ENCODE measurements at regions not wholly inside any gene's neighbourhood (a gene's known extent, or its start where the extent isn't known, plus 50 kb on each side); places are given as distances from the start of the nearest gene placed in this dataset.
A peak's percentile ranks its signal among the peaks of the same experiment; 100 is the strongest.

GRCh38 chr1:72601035-72601674 lies 318.8 kb upstream of the NEGR1 start:
- DNase-seq (ENCODE audit: low read depth, low spot score), result peak; percentile 24
- no peak overlapping the region for H3K4me2 ChIP-seq (ENCODE audit: insufficient read depth, low read length)

More at GRCh38 chr1:72601035-72601674, 318.8 kb upstream of the NEGR1 start:
- ChIA-PET POLR2A (no interaction called here), CTCF (interaction anchor here (0.5 to 1.1 kb wide), 3 partner anchors 8 to 20 kb away, joined by 3 read pairs; no protein-coding TSS in a partner anchor)
- dilution Hi-C loops (cut with MboI; ENCODE audit: extremely low pct_ligation_motif_present, low sequenced_read_pairs), result no loop called here
- Histone ChIP-seq H3K27ac (ENCODE audit: insufficient read depth, low read depth, low read length) (no peak overlapping the region), H3K79me2 (ENCODE audit: control insufficient read depth, insufficient read depth, low read length) (no peaks in the 10 kb centered on the region), H3K9me3 (replicated peaks; ENCODE audit: control insufficient read depth, insufficient read depth, low read length) (no peaks in the 10 kb centered on the region), H3K4me3 (replicated peaks in 1 of 3; ENCODE audit: insufficient read depth in 1 of 3, low read depth in 1 of 3, low read length in 3 of 3) (no peak overlapping the region), H4K20me1 (replicated peaks; ENCODE audit: control insufficient read depth, extremely low read depth, insufficient read depth, low read length) (no peaks in the 10 kb centered on the region), H3K9ac (replicated peaks; ENCODE audit: extremely low read depth, insufficient read depth, low read length) (no peak overlapping the region), H3K4me1 (ENCODE audit: control insufficient read depth, extremely low read depth, insufficient read depth, low read length) (no peaks in the 10 kb centered on the region), H3K36me3 (ENCODE audit: control insufficient read depth in 2 of 2, extremely low read depth in 1 of 2, insufficient read depth in 2 of 2, low read length in 2 of 2) (no peaks in the 10 kb centered on the region), H2AFZ (ENCODE audit: low read depth, low read length) (no peak overlapping the region), H3K9me1 (replicated peaks; ENCODE audit: control insufficient read depth, extremely low read depth, insufficient read depth, low read length) (no peaks in the 10 kb centered on the region), H3K27me3 (ENCODE audit: control insufficient read depth in 2 of 2, insufficient read depth in 2 of 2, low read length in 2 of 2) (no peaks in the 10 kb centered on the region)
- intact Hi-C loops (cut with micrococcal nuclease), result no loop called here
- FAIRE-seq, result no peak
- no peak for TF ChIP-seq POLR2AphosphoS5 (IDR thresholded peaks at IDR 0.05; ENCODE audit: insufficient read depth, low read depth, low read length)
- TF ChIP-seq FOS (IDR thresholded peaks at IDR 0.05; ENCODE audit: borderline replicate concordance, insufficient read depth, low read length), result no peak
- TF ChIP-seq GATA2 (IDR thresholded peaks at IDR 0.05; ENCODE audit: insufficient read depth, insufficient read length, low read depth, low read length), result no peak
- TF ChIP-seq EZH2 (IDR thresholded peaks at IDR 0.05; ENCODE audit: borderline replicate concordance, low read depth, low read length, severe bottlenecking), result no peak
- TF ChIP-seq POLR2A (IDR thresholded peaks at IDR 0.05; ENCODE audit: low read depth, low read length), result no peak
- TF ChIP-seq, protein P1, sequence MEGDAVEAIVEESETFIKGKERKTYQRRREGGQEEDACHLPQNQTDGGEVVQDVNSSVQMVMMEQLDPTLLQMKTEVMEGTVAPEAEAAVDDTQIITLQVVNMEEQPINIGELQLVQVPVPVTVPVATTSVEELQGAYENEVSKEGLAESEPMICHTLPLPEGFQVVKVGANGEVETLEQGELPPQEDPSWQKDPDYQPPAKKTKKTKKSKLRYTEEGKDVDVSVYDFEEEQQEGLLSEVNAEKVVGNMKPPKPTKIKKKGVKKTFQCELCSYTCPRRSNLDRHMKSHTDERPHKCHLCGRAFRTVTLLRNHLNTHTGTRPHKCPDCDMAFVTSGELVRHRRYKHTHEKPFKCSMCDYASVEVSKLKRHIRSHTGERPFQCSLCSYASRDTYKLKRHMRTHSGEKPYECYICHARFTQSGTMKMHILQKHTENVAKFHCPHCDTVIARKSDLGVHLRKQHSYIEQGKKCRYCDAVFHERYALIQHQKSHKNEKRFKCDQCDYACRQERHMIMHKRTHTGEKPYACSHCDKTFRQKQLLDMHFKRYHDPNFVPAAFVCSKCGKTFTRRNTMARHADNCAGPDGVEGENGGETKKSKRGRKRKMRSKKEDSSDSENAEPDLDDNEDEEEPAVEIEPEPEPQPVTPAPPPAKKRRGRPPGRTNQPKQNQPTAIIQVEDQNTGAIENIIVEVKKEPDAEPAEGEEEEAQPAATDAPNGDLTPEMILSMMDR (IDR thresholded peaks at IDR 0.05; ENCODE audit: extremely low read depth in 1 of 2, insufficient read depth in 1 of 2, low read depth in 1 of 2, low read length in 2 of 2), result no peak
- TF ChIP-seq, protein P2, sequence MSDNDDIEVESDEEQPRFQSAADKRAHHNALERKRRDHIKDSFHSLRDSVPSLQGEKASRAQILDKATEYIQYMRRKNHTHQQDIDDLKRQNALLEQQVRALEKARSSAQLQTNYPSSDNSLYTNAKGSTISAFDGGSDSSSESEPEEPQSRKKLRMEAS (IDR thresholded peaks at IDR 0.05; ENCODE audit: insufficient read depth, insufficient read length), result no peak
- no peak for TF ChIP-seq JUN (IDR thresholded peaks at IDR 0.05; ENCODE audit: borderline replicate concordance, insufficient read depth, insufficient read length, low read depth)
- TF ChIP-seq MYC (IDR thresholded peaks at IDR 0.05; ENCODE audit: low read depth, low read length), result no peak
- BruUV-seq (replicated peaks), result no TSS peak

Measured in endothelial cell of umbilical vein (primary cell).